H1 (cell line): ENCODE measurements at regions not wholly inside any gene's neighbourhood (a gene's known extent, or its start where the extent isn't known, plus 50 kb on each side); places are given as distances from the start of the nearest gene placed in this dataset.

Experiments
- RXRA ChIP-seq: IDR thresholded peaks from 2 replicates; pipeline ENCODE4 v1.6.1; 2011; ENCODE audit warnings: low read depth, mild to moderate bottlenecking, low read length, moderate library complexity; ENCODE audit not compliant: insufficient read depth
- TCF12 ChIP-seq: IDR thresholded peaks from 2 replicates; pipeline ENCODE4 v1.6.1; 2011; ENCODE audit warnings: low read depth, mild to moderate bottlenecking, low read length

DNA sequence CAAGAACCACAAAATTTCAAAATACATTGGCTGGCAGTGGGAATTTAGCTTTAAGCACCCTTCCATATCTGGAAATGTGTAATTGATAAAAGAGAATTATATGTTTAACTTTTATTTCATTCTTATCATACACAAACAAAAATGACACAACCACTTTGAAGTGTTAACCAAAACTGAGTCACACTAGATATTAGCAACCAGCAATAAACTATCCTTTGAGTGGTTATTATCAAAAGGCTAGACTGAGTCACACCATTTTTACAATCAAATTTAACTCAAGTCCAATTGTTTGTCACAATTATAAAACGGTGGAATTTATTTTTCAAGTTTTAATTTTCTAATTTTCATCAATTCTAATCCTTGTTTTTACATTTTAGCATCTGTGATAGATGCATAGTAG is 121.7 kb downstream of the LIG4 start (continued):
- TF ChIP-seq RXRA = no peak
- no peak for TF ChIP-seq TCF12
